WTC11 (cell line): ENCODE measurements at regions not wholly inside any gene's neighbourhood (a gene's known extent, or its start where the extent isn't known, plus 50 kb on each side); places are given as distances from the start of the nearest gene placed in this dataset.

Experiments
- ATAC-seq: fragments of 200-7000 bp; cut with Tn5 transposase; 2 replicates; pipeline ENCODE4 v1.10.0; 2021; ENCODE audit warnings: mild to moderate bottlenecking, moderate library complexity
- CTCF ChIA-PET: fragments of 300-600 bp; sonication (Branson Sonifier 250); formaldehyde crosslinking; loops from one replicate; lab custom pipeline; 2021; ENCODE audit warnings: antibody characterized with exemption; lab: Charles Lee
- POLR2A ChIA-PET: fragments of 350-600 bp; sonication (Branson Sonifier 250); formaldehyde crosslinking; loops from one replicate; lab custom pipeline; 2021; ENCODE audit warnings: antibody characterized with exemption; lab: Charles Lee
- DNase-seq: peaks from one replicate; pipeline ENCODE4 v3.0.0; 2021; ENCODE audit warnings: low spot score
- H3K27ac Mint-ChIP-seq: 2 replicates; pipeline ENCODE4 v1.8.0; 2021; ENCODE audit warnings: mixed read lengths
- H3K27me3 Mint-ChIP-seq: 2 replicates; pipeline ENCODE4 v1.8.0; 2021; ENCODE audit warnings: low read depth, mild to moderate bottlenecking, moderate library complexity, mixed read lengths
- H3K36me3 Mint-ChIP-seq: 2 replicates; pipeline ENCODE4 v1.8.0; 2021; ENCODE audit warnings: mixed read lengths
- H3K4me1 Mint-ChIP-seq: 2 replicates; pipeline ENCODE4 v1.8.0; 2022; ENCODE audit warnings: mixed read lengths
- H3K4me3 Mint-ChIP-seq: 2 replicates; pipeline ENCODE4 v1.8.0; 2021; ENCODE audit warnings: mild to moderate bottlenecking, moderate library complexity, mixed read lengths
- H3K9me3 Mint-ChIP-seq: 2 replicates; pipeline ENCODE4 v1.8.0; 2021; ENCODE audit warnings: mixed read lengths
- CDX4 ChIP-seq: fragments of 250-450 bp; sonication (Bioruptor Pico); IDR thresholded peaks from 2 replicates; pipeline ENCODE4 v1.9.0; 2021; ENCODE audit warnings: moderate library complexity, mild to moderate bottlenecking, inconsistent platforms, borderline replicate concordance
- CREB1 ChIP-seq: sonication (generic); formaldehyde crosslinking; IDR thresholded peaks from 2 replicates; pipeline ENCODE4 v1.8.0; 2023; ENCODE audit warnings: mild to moderate bottlenecking, missing genetic modification reagents
- E2F1 ChIP-seq: sonication (generic); formaldehyde crosslinking; IDR thresholded peaks from 2 replicates; pipeline ENCODE4 v1.8.0; 2022; ENCODE audit warnings: mild to moderate bottlenecking, missing genetic modification reagents
- EMX1 ChIP-seq: fragments of 250-450 bp; sonication (Bioruptor Pico); IDR thresholded peaks from 2 replicates; pipeline ENCODE4 v1.8.0; 2021; ENCODE audit warnings: mild to moderate bottlenecking
- GABPB1 ChIP-seq: sonication (generic); formaldehyde crosslinking; IDR thresholded peaks from 2 replicates; pipeline ENCODE4 v1.8.1; 2023; ENCODE audit warnings: mild to moderate bottlenecking, missing genetic modification reagents
- JAZF1 ChIP-seq: fragments of 250-450 bp; sonication (Bioruptor Pico); IDR thresholded peaks from 2 replicates; pipeline ENCODE4 v1.9.0; 2021; ENCODE audit warnings: moderate library complexity, mild to moderate bottlenecking, inconsistent platforms
- NFE2L1 ChIP-seq: sonication (generic); formaldehyde crosslinking; IDR thresholded peaks from 2 replicates; pipeline ENCODE4 v1.8.1; 2023; ENCODE audit warnings: missing genetic modification reagents
- NR2C2 ChIP-seq: sonication (generic); formaldehyde crosslinking; IDR thresholded peaks from 2 replicates; pipeline ENCODE4 v1.8.0; 2022; ENCODE audit warnings: mild to moderate bottlenecking, missing genetic modification reagents
- NR3C1 ChIP-seq: sonication (generic); formaldehyde crosslinking; conservative IDR thresholded peaks from 2 replicates; pipeline ENCODE4 v1.8.1; 2023; ENCODE audit warnings: low read depth, mild to moderate bottlenecking, missing genetic modification reagents
- OVOL2 ChIP-seq: fragments of 250-450 bp; sonication (Bioruptor Pico); IDR thresholded peaks from 2 replicates; pipeline ENCODE4 v1.9.0; 2021; ENCODE audit warnings: mild to moderate bottlenecking, borderline replicate concordance
- PRDM15 ChIP-seq: sonication (generic); formaldehyde crosslinking; IDR thresholded peaks from 2 replicates; pipeline ENCODE4 v1.8.0; 2022; ENCODE audit warnings: missing genetic modification reagents
- PREB ChIP-seq: sonication (generic); formaldehyde crosslinking; IDR thresholded peaks from 2 replicates; pipeline ENCODE4 v1.8.1; 2022; ENCODE audit warnings: mild to moderate bottlenecking, missing genetic modification reagents, moderate library complexity, borderline replicate concordance
- TP53 ChIP-seq: sonication (generic); formaldehyde crosslinking; IDR thresholded peaks from 2 replicates; pipeline ENCODE4 v1.8.1; 2023; ENCODE audit warnings: mild to moderate bottlenecking, missing genetic modification reagents
- ZBTB21 ChIP-seq: sonication (generic); formaldehyde crosslinking; IDR thresholded peaks from 2 replicates; pipeline ENCODE4 v1.8.1; 2023; ENCODE audit warnings: mild to moderate bottlenecking, missing genetic modification reagents, borderline replicate concordance
- ZBTB43 ChIP-seq: sonication (generic); formaldehyde crosslinking; IDR thresholded peaks from 2 replicates; pipeline ENCODE4 v1.8.1; 2023; ENCODE audit warnings: mild to moderate bottlenecking, missing genetic modification reagents
- ZMAT4 ChIP-seq: fragments of 250-450 bp; sonication (Bioruptor Pico); IDR thresholded peaks from 2 replicates; pipeline ENCODE4 v1.9.0; 2021; ENCODE audit warnings: mild to moderate bottlenecking
- ZNF281 ChIP-seq: sonication (generic); formaldehyde crosslinking; IDR thresholded peaks from 2 replicates; pipeline ENCODE4 v1.8.0; 2023; ENCODE audit warnings: mild to moderate bottlenecking, missing genetic modification reagents

- TF ChIP-seq EMX1 (CRISPR knock-in tag) (no peak), NFE2L1 (CRISPR knock-in tag) (no peak), NR3C1 (no peak), OVOL2 (CRISPR knock-in tag) (no peak), NR2C2 (no peak), PRDM15 (CRISPR knock-in tag) (no peak)
Measured at GRCh38 chr1:221555689-221556433, 186.0 kb downstream of the DUSP10 start (continued).

GRCh38 chr1:221556435-221556834, 185.5 kb downstream of the DUSP10 start:
- Mint-ChIP-seq H3K9me3 (no peaks in the 10 kb centered on the region), H3K4me3 (no peak overlapping the region), H3K27ac (no peak overlapping the region), H3K4me1 (no peaks in the 10 kb centered on the region; the same call in 1 of the 2 replicates), H3K27me3 (no peaks in the 10 kb centered on the region), H3K36me3 (no peaks in the 10 kb centered on the region)
- DNase-seq (no peak), ATAC-seq (no peak)
- TF ChIP-seq NR2C2 (no peak), CREB1 (CRISPR knock-in tag) (no peak), ZNF281 (no peak), TP53 (CRISPR knock-in tag) (no peak), ZBTB21 (CRISPR knock-in tag) (no peak), GABPB1 (CRISPR knock-in tag) (no peak), CDX4 (CRISPR knock-in tag) (no peak), ZMAT4 (CRISPR knock-in tag) (no peak), JAZF1 (CRISPR knock-in tag) (no peak), E2F1 (CRISPR knock-in tag) (no peak), ZBTB43 (CRISPR knock-in tag) (no peak), PREB (no peak)
- TF ChIP-seq, all 79 proteins: peak for 0
- ChIA-PET POLR2A (no interaction called here), CTCF (no interaction called here)
